GM12892 (cell line): ENCODE measurements at regions not wholly inside any gene's neighbourhood (a gene's known extent, or its start where the extent isn't known, plus 50 kb on each side); places are given as distances from the start of the nearest gene placed in this dataset.

ENCODE experiments used
- POLR2A ChIP-seq: IDR thresholded peaks from 2 replicates; pipeline ENCODE4 v1.6.1; 2011; ENCODE audit warnings: low read depth, low read length, control low read depth
- TAF1 ChIP-seq: IDR thresholded peaks from 2 replicates; pipeline ENCODE4 v1.6.1; 2011; ENCODE audit warnings: low read depth, mild to moderate bottlenecking, control low read depth, low read length, borderline replicate concordance

DNA sequence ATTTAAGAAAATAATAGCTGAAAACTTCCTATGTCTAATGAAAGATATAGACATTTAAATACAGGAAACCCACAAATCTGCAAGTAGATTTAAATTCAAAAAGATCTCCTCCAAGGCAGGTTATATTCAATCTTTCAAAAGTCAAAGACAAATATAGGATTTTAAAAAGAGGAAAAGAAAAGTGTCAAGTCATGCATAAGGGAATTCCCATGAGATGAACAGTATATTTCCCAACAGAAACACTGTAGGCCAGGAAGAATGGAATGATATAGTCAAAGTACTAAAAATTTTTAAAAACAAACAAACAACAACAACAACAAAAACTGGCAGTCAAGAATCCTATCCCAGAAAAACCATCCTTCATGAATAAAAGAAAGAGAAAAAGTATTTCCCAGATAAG is 806.5 kb upstream of the BRINP3 start:
- TF ChIP-seq POLR2A (no peak), TAF1 (no peak)
